IPS-15b (cell line): ENCODE measurements at regions not wholly inside any gene's neighbourhood (a gene's known extent, or its start where the extent isn't known, plus 50 kb on each side); places are given as distances from the start of the nearest gene placed in this dataset.

Experiments used
- H3K27me3 ChIP-seq: one replicate; pipeline ENCODE4 v1.6.1; 2013; ENCODE audit warnings: low read length; ENCODE audit not compliant: control insufficient read depth, insufficient read depth
- H3K36me3 ChIP-seq: one replicate; pipeline ENCODE4 v1.6.1; 2013; ENCODE audit warnings: low read length; ENCODE audit not compliant: control insufficient read depth, insufficient read depth
- H3K4me1 ChIP-seq: one replicate; pipeline ENCODE4 v1.6.1; 2013; ENCODE audit warnings: mild to moderate bottlenecking, low read length; ENCODE audit not compliant: control insufficient read depth, insufficient read depth
- H3K4me3 ChIP-seq: one replicate; pipeline ENCODE4 v1.5.1; 2013; ENCODE audit warnings: low read depth, low read length
- H3K9ac ChIP-seq: one replicate; pipeline ENCODE4 v1.6.1; 2013; ENCODE audit warnings: low read depth, mild to moderate bottlenecking, low read length
- H3K9me3 ChIP-seq: one replicate; pipeline ENCODE4 v1.6.1; 2013; ENCODE audit warnings: mild to moderate bottlenecking, low read length; ENCODE audit not compliant: control insufficient read depth, insufficient read depth

DNA sequence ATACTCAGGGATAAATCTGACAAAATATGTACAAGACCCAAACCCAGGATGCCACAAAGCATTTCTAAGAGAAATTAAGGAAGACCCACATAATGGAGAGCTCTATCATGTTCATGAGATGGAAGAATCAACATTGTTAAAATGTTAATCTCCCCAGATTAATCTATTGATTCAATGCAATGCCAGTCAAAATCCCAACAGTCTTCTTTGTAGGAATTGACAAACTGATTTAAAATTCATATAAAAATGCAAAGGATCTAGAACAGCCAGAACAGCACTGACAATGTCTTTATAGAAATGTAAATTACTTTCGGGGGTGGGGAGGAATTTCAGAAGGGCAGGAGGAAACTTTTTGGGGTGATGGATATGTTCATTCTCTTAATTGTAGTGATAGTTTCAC is 281.6 kb upstream of the SEMA6A start:
- no peaks in the 10 kb centered on the region for H3K27me3 ChIP-seq
- H3K36me3 ChIP-seq: no peaks in the 10 kb centered on the region
- no peak overlapping the region for H3K4me3 ChIP-seq
- H3K9ac ChIP-seq: no peak overlapping the region
- peaks cover 8% of the 10 kb centered on the region for H3K4me1 ChIP-seq
- H3K9me3 ChIP-seq: no peaks in the 10 kb centered on the region

DNA sequence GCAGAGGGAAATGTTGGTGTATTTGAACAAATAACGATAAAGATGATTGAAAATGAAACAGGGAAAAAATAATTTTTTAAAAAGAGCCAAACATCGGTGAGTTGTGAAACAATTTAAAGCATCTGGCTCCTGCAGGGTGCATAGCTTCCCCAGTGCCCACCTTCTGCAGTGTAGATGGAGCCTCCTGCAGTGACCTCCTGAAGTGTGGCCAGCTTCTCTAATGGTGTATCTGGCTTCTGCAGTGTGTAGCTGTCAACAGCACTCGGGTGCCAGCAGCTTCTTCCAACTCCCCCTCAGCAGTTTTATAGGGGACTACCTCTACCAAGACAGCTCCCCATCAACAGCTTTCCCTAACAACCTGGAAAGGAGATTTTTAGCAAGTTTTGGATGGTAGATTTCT is 279.4 kb upstream of the SEMA6A start:
- no peaks in the 10 kb centered on the region for H3K9me3 ChIP-seq
- no peak overlapping the region for H3K9ac ChIP-seq
- no peaks in the 10 kb centered on the region for H3K36me3 ChIP-seq
- peaks cover 10% of the 10 kb centered on the region for H3K4me1 ChIP-seq
- no peaks in the 10 kb centered on the region for H3K27me3 ChIP-seq
- H3K4me3 ChIP-seq: no peak overlapping the region

DNA sequence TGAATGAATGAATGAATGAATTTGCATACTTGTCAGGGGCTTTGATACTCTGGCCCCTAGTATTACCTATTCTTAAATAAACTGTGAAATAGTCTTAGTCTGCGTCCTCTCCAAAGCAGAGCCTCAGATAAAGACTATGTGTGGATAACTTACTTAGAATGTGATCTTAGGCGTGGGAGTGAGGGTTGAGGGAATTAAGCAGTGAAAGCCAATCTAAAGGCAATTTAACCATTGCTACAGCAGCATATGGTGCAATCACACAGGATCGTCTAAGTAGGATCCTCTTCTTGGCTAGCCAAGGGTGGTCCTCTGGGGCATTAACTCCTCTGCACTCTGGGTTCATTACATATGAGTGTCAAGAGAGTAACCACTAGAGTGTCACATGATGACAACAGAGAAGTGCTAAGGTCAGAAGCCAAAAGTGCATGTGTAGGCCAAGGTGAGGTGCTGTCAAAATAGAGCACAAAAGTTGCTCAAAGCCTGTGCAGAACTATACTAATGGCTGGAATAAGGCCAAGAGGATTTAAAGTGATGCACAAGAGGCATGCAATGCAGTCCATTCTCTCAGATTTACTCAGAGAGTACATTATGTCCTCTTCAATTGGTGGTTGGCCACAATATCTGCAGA is 274.4 kb upstream of the SEMA6A start:
- Histone ChIP-seq H3K27me3 (no peaks in the 10 kb centered on the region), H3K9me3 (no peaks in the 10 kb centered on the region)

DNA sequence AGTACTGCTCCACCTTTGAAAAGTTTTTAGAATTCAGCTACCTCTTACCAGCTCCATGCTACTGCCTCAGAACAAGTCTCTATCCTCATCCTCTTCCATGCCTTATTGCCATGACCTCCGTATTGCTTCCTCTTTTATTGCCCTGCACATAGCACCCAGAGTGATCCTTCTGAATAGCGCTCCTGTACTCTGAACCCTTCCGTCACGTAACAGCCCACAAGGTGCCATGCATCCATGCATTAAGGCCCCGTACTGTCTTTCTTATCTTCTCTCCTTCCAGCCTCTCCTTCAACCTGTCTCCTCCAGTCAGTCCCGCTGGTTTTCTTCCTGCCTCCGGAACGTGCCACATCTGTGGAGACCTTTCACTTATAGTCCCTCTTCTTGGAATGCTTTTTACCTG is 273.3 kb upstream of the SEMA6A start:
- no peak overlapping the region for H3K4me3 ChIP-seq
- H3K4me1 ChIP-seq: peaks cover 2% of the 10 kb centered on the region
- no peaks in the 10 kb centered on the region for H3K9me3 ChIP-seq
- H3K27me3 ChIP-seq: no peaks in the 10 kb centered on the region
- H3K36me3 ChIP-seq: no peaks in the 10 kb centered on the region
- no peak overlapping the region for H3K9ac ChIP-seq

More for the DNA sequence above, 274.4 kb upstream of the SEMA6A start:
- Histone ChIP-seq H3K36me3 (no peaks in the 10 kb centered on the region), H3K4me3 (no peak overlapping the region), H3K4me1 (peaks cover 2% of the 10 kb centered on the region), H3K9ac (no peak overlapping the region)

DNA sequence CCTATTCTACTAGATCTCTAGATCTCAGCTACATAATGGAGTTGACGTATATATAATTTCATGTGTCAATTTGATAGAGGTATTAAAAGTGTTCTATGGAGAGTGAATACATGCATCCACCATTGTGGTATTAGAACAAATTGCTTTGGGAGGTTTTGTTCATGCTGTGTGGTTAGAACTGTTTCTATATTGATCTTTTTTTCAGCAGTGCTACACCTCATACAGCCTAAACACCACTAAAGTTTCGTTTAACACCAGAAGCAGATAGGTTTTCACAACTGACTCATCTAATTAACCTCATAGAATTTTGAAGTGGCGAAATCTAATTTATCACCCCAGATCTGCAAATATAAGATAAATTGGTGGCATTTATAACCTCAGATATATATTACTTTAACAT is 269.4 kb upstream of the SEMA6A start:
- Histone ChIP-seq H3K27me3 (no peaks in the 10 kb centered on the region), H3K9ac (no peak overlapping the region), H3K4me1 (no peaks in the 10 kb centered on the region), H3K36me3 (no peaks in the 10 kb centered on the region), H3K9me3 (no peaks in the 10 kb centered on the region), H3K4me3 (no peak overlapping the region)

DNA sequence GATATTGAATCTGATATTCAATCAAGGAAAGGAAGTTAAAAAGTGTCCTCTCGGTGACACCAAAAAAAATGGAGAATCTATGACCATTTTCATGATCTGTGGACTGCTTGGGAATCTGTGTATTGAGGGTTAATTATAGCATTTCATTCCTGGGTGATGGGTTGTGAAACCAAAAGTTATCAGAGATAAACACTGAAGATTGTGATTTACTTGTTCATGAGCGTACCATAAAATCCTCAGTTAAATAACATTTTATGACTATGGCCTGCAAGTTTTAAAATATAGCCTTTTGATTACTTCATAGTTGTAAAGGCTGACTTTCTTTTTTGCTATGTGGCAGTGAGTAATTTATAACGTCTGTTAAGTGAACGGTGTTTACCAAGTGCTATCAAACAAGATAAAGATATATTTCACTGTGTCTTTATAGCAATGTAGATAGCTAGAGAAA is 267.9 kb upstream of the SEMA6A start:
- no peaks in the 10 kb centered on the region for H3K27me3 ChIP-seq
- H3K4me3 ChIP-seq: no peak overlapping the region
- H3K9ac ChIP-seq: no peak overlapping the region

DNA sequence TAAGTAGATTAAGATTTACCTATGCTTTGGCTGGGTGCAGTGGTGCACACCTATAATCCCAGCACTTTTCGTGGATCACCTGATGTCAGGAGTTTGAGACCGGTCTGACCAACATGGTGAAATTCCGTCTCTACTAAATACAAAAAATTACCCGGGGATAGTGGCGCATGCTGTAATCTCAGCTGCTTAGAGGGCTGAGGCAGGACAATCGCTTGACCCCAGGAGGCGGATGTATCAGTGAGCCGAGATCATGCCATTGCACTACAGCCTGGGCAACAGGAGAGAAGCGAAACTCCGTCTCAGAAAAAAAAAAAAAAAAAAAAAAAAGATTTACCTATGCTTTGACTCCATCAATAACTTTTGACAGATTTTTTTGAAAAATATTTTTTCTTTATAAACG is 267.1 kb upstream of the SEMA6A start:
- H3K4me1 ChIP-seq: no peaks in the 10 kb centered on the region
- no peaks in the 10 kb centered on the region for H3K9me3 ChIP-seq
- no peak overlapping the region for H3K9ac ChIP-seq
- no peaks in the 10 kb centered on the region for H3K27me3 ChIP-seq
- H3K4me3 ChIP-seq: no peak overlapping the region
- no peaks in the 10 kb centered on the region for H3K36me3 ChIP-seq

More for the DNA sequence above, 267.9 kb upstream of the SEMA6A start:
- Histone ChIP-seq H3K9me3 (no peaks in the 10 kb centered on the region), H3K4me1 (no peaks in the 10 kb centered on the region), H3K36me3 (no peaks in the 10 kb centered on the region)

DNA sequence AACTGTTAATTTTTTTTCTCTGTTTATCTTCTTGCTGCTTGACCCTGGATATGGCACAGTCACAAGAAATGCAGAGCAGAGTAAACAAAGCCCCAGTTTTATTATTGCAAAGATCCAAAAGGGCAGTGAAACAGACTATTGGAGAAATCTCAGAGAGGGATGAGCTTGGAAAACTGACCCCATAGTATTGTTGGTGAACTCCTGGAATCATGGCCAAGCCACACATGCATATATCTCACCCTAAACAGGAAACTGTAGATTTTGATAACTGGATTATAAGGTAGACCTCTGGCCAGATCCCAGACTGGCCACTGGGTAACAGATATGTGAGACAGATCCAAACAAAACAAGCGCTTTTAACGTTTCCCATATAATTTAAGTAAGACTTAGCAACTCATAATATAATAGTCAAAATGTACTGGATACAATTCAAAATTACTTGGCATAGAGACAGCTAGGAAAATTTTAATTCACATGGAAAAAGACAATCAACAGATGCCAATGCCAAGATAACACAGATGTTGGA is 263.5 kb upstream of the SEMA6A start:
- Histone ChIP-seq H3K4me1 (no peaks in the 10 kb centered on the region), H3K9ac (no peak overlapping the region), H3K9me3 (no peaks in the 10 kb centered on the region), H3K4me3 (no peak overlapping the region), H3K27me3 (no peaks in the 10 kb centered on the region), H3K36me3 (no peaks in the 10 kb centered on the region)

DNA sequence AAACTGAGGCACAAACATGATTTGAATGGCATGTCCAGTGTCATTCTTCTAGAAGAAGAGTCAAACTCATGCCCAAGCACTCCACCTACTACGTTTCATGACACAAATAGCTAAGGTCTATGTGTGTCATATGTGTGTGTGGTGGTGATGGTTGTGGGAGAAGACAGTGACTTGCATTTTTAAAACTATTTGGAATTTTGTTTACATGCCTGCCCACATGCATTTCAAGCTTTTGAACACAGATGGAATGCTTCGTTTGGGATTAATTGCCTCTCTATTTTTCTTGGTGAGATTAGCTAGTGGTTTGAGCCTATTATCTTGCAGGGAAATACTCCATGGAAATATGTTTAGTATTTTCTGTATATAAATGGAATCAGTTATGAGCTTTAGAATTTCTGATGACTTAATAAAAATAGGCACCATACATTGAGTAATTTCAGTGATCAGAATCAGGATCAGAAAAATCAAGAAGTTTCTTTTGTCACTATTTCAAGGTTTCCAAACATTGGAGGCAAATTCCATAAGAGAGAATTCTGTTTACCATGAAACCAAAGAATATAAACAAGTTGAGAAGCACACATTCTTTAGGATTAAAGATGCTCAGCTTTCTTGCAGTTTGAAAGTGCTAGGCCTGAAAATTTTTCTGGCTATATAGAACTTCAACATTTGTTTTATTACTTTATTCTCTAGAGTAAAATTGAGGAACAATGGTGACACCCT is 260.3 kb upstream of the SEMA6A start:
- H3K4me1 ChIP-seq: no peaks in the 10 kb centered on the region
- no peaks in the 10 kb centered on the region for H3K9me3 ChIP-seq
- H3K9ac ChIP-seq: no peak overlapping the region
- H3K36me3 ChIP-seq: no peaks in the 10 kb centered on the region
- no peaks in the 10 kb centered on the region for H3K27me3 ChIP-seq
- no peak overlapping the region for H3K4me3 ChIP-seq

DNA sequence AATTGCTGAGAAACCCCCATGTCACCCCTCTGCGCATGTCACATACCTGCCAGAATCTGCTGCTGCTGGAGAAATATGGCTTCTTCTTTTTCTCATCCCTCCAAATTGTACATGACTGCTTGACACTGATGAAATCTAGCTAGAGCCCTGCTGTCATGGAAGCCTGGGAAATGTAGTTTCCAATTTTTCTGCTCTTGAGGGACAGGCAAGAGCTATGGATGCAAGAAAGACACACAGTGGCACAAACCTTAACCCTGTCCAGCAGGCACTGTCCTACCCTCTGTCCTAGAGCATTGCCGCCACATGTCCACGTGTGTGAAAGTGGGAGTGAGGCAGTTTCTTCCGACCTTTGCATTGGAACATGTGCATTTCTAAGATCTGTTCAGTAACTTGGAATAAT is 255.5 kb upstream of the SEMA6A start:
- Histone ChIP-seq H3K4me3 (no peak overlapping the region), H3K9ac (no peak overlapping the region), H3K36me3 (no peaks in the 10 kb centered on the region), H3K9me3 (no peaks in the 10 kb centered on the region), H3K27me3 (no peaks in the 10 kb centered on the region), H3K4me1 (no peaks in the 10 kb centered on the region)

DNA sequence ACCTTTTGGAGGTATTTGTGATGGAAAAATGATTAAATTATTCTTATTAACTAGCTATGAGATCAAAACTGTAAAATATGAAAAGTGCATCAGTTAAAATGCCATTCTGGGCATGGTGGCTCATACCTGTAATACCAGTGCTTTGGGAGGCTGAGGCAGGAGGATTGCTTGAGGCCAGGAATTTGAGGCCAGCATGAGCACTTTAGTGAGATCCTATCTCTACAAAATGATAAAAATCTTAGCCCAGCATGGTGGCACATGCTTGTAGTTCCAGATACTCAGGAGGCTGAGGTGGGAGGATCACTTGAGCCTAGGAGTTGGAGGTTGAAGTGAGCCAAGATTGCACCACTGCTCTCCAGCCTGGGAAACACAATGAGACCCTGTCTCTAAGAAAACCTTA is 252.5 kb upstream of the SEMA6A start:
- no peaks in the 10 kb centered on the region for H3K36me3 ChIP-seq
- no peak overlapping the region for H3K4me3 ChIP-seq
- H3K9me3 ChIP-seq: no peaks in the 10 kb centered on the region
- H3K27me3 ChIP-seq: no peaks in the 10 kb centered on the region
- peaks cover 11% of the 10 kb centered on the region for H3K4me1 ChIP-seq
- no peak overlapping the region for H3K9ac ChIP-seq

DNA sequence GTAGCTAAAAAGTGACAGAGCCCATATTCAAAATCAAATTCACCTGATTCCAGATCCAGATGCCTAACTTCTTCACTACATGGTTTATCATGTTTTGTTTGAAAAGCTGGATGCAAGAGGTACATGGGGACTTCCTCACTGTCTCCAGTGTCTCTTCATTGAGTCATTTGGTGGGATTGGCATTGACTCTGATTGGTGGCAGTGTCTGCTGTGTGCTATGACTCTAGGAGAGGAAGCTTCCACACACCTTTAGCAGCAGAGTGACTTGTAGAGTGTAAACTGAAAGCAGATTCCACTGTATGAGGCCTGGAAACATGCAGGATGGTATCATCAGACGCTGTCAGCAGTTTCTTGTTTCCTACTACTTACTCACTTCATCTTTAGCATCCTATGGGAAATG is 250.9 kb upstream of the SEMA6A start:
- Histone ChIP-seq H3K9ac (no peak overlapping the region), H3K4me1 (peaks cover 18% of the 10 kb centered on the region), H3K36me3 (no peaks in the 10 kb centered on the region), H3K4me3 (no peak overlapping the region), H3K9me3 (no peaks in the 10 kb centered on the region), H3K27me3 (no peaks in the 10 kb centered on the region)
